ENCODE measurements at regions not wholly inside any gene's neighbourhood (a gene's known extent, or its start where the extent isn't known, plus 50 kb on each side); places are given as distances from the start of the nearest gene placed in this dataset.

GRCh38 chr2:5026571-5027234 lies 665.5 kb upstream of the SOX11 start:
- no peak for ATAC-seq
- 68 to 78% methylated on average over 9 of the region's 9 CpGs for WGBS, 2 donors
- Histone ChIP-seq H3K4me3 (no peak overlapping the region), H3K4me1 (no peaks in the 10 kb centered on the region), H3K27ac (no peak overlapping the region), H3K27me3 (peaks cover 0 to 5% (median 0%) of the 10 kb centered on the region in 4 donors), H3K9me3 (no peaks in the 10 kb centered on the region), H3K36me3 (no peaks in the 10 kb centered on the region)
- no peak for FAIRE-seq
- intact Hi-C loops (cut with DNase I), result no loop called here
- DNase-seq, result no peak
- TF ChIP-seq CTCF (IDR thresholded peaks at IDR 0.05), result no peak

- Histone ChIP-seq H3K27ac (no peak overlapping the region), H3K27me3 (peaks cover 0 to 3% (median 0%) of the 10 kb centered on the region in 4 donors), H3K4me1 (no peaks in the 10 kb centered on the region), H3K9me3 (no peaks in the 10 kb centered on the region), H3K4me3 (no peak overlapping the region), H3K36me3 (no peaks in the 10 kb centered on the region)
- no peak for ATAC-seq
- intact Hi-C loops (cut with DNase I), result no loop called here
- WGBS, 2 donors, result 75 to 79% methylated on average over 6 of the region's 6 CpGs
- DNase-seq, result no peak
- TF ChIP-seq CTCF (IDR thresholded peaks at IDR 0.05), result no peak
- no peak for FAIRE-seq
Measured at GRCh38 chr2:5035057-5035488, 657.1 kb upstream of the SOX11 start.

GRCh38 chr2:5036256-5036655 lies 655.9 kb upstream of the SOX11 start:
- no peak overlapping the region for H3K4me3 ChIP-seq
- no peak overlapping the region for H3K27ac ChIP-seq
- H3K36me3 ChIP-seq, result no peaks in the 10 kb centered on the region
- TF ChIP-seq CTCF (IDR thresholded peaks at IDR 0.05), result no peak
- 57 to 60% methylated on average over 4 of the region's 4 CpGs for WGBS, 2 donors
- no peak for DNase-seq
- no peaks in the 10 kb centered on the region for H3K4me1 ChIP-seq
- H3K9me3 ChIP-seq, result no peaks in the 10 kb centered on the region
- H3K27me3 ChIP-seq, result no peaks in the 10 kb centered on the region
- FAIRE-seq, result no peak
- no peak for ATAC-seq
- intact Hi-C loops (cut with DNase I), result no loop called here

GRCh38 chr2:5039241-5039975 lies 652.8 kb upstream of the SOX11 start:
- FAIRE-seq, result no peak
- no peaks in the 10 kb centered on the region for H3K9me3 ChIP-seq
- H3K4me1 ChIP-seq, result no peaks in the 10 kb centered on the region
- no peak overlapping the region for H3K27ac ChIP-seq
- no peak for TF ChIP-seq CTCF (IDR thresholded peaks at IDR 0.05)
- no peak for ATAC-seq
- DNase-seq, result no peak
- no peak overlapping the region for H3K4me3 ChIP-seq
- H3K27me3 ChIP-seq, result no peaks in the 10 kb centered on the region
- WGBS, 2 donors, result 57 to 64% methylated on average over 6 of the region's 6 CpGs
- intact Hi-C loops (cut with DNase I), result no loop called here
- no peaks in the 10 kb centered on the region for H3K36me3 ChIP-seq

GRCh38 chr2:5040571-5040970 lies 651.6 kb upstream of the SOX11 start:
- no peak overlapping the region for H3K4me3 ChIP-seq
- no peaks in the 10 kb centered on the region for H3K27me3 ChIP-seq
- 56 to 72% methylated on average over 3 of the region's 3 CpGs for WGBS, 2 donors
- H3K4me1 ChIP-seq, result no peaks in the 10 kb centered on the region
- no peak for ATAC-seq
- intact Hi-C loops (cut with DNase I), result no loop called here
- H3K36me3 ChIP-seq, result no peaks in the 10 kb centered on the region
- no peak overlapping the region for H3K27ac ChIP-seq
- no peak for FAIRE-seq
- no peak for DNase-seq
- H3K9me3 ChIP-seq, result no peaks in the 10 kb centered on the region
- no peak for TF ChIP-seq CTCF (IDR thresholded peaks at IDR 0.05)

Measured in pancreas (tissue), 10 donors.